ENCODE measurements at regions not wholly inside any gene's neighbourhood (a gene's known extent, or its start where the extent isn't known, plus 50 kb on each side); places are given as distances from the start of the nearest gene placed in this dataset.
"Not testable (repeated sequence)": the region's sequence is repeated elsewhere in the genome, so short reads cannot be mapped to it uniquely, and the experiment has no call there.

- DNase-seq (ENCODE audit: insufficient read length, low spot score) = no peak
- no peak for TF ChIP-seq CTCF (IDR thresholded peaks at IDR 0.05; ENCODE audit: insufficient read depth, missing control alignments)
- no peak for FAIRE-seq
Measured at GRCh38 chr6:159525445-159526025, 167.5 kb downstream of the SOD2 start.

- DNase-seq (ENCODE audit: insufficient read length, low spot score) = no peak
- TF ChIP-seq CTCF (IDR thresholded peaks at IDR 0.05; ENCODE audit: insufficient read depth, missing control alignments) = no peak
- FAIRE-seq = no peak
Measured at GRCh38 chr6:159522877-159523547, 170.0 kb downstream of the SOD2 start.

- FAIRE-seq = no peak
- TF ChIP-seq CTCF (IDR thresholded peaks at IDR 0.05; ENCODE audit: insufficient read depth, missing control alignments) = no peak
- no peak for DNase-seq (ENCODE audit: insufficient read length, low spot score)
Measured at GRCh38 chr6:159521962-159522361, 171.1 kb downstream of the SOD2 start.

- DNase-seq (ENCODE audit: insufficient read length, low spot score) (no peak), FAIRE-seq (no peak)
- TF ChIP-seq CTCF (IDR thresholded peaks at IDR 0.05; ENCODE audit: insufficient read depth, missing control alignments) = no peak
Measured at GRCh38 chr6:159520002-159520401, 173.0 kb downstream of the SOD2 start.

- DNase-seq (ENCODE audit: insufficient read length, low spot score); FAIRE-seq: not testable (repeated sequence)
Measured at GRCh38 chr6:159515811-159516210, 177.2 kb downstream of the SOD2 start.

GRCh38 chr6:159513914-159514313 is 179.1 kb downstream of the SOD2 start:
- no peak for DNase-seq (ENCODE audit: insufficient read length, low spot score)
- no peak for TF ChIP-seq CTCF (IDR thresholded peaks at IDR 0.05; ENCODE audit: insufficient read depth, missing control alignments)
- no peak for FAIRE-seq

- FAIRE-seq (no peak), DNase-seq (ENCODE audit: insufficient read length, low spot score) (no peak)
- no peak for TF ChIP-seq CTCF (IDR thresholded peaks at IDR 0.05; ENCODE audit: insufficient read depth, missing control alignments)
Measured at GRCh38 chr6:159513074-159513720, 179.8 kb downstream of the SOD2 start.
